AG09319 (cell line): ENCODE measurements at regions not wholly inside any gene's neighbourhood (a gene's known extent, or its start where the extent isn't known, plus 50 kb on each side); places are given as distances from the start of the nearest gene placed in this dataset.

ENCODE experiments used
- DNase-seq: peaks from one replicate; pipeline ENCODE4 v3.0.0-alpha.2; 2010; ENCODE audit warnings: low read depth; ENCODE audit errors: extremely low read depth
- TF ChIP-seq, protein P1 (sequence below): IDR thresholded peaks from 2 replicates; pipeline ENCODE4 v1.5.1; 2011; ENCODE audit warnings: low read depth, mild to moderate bottlenecking, inconsistent platforms, low read length, moderate library complexity

DNA sequence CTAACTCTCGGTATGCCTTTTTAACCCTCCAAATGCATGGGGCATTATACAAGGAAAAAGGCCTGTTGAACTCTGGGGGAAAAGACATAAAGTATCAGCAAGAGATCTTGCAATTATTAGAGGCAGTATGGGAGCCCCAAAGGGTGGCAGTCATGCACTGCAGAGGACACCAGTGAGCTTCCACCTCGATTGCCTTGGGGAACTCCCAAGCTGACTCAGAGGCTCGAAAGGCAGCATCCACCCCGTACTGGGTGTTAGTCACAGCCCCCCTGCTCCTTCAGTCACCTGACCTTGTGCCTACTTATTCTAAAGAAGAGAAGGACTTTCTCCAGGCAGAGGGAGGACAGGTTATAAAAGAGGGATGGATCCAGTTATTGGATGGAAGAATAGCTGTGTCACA is 781.4 kb upstream of the TMEM132C start:
- TF ChIP-seq, protein P1, sequence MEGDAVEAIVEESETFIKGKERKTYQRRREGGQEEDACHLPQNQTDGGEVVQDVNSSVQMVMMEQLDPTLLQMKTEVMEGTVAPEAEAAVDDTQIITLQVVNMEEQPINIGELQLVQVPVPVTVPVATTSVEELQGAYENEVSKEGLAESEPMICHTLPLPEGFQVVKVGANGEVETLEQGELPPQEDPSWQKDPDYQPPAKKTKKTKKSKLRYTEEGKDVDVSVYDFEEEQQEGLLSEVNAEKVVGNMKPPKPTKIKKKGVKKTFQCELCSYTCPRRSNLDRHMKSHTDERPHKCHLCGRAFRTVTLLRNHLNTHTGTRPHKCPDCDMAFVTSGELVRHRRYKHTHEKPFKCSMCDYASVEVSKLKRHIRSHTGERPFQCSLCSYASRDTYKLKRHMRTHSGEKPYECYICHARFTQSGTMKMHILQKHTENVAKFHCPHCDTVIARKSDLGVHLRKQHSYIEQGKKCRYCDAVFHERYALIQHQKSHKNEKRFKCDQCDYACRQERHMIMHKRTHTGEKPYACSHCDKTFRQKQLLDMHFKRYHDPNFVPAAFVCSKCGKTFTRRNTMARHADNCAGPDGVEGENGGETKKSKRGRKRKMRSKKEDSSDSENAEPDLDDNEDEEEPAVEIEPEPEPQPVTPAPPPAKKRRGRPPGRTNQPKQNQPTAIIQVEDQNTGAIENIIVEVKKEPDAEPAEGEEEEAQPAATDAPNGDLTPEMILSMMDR = peak; percentile 53
- DNase-seq = peak; percentile 69

DNA sequence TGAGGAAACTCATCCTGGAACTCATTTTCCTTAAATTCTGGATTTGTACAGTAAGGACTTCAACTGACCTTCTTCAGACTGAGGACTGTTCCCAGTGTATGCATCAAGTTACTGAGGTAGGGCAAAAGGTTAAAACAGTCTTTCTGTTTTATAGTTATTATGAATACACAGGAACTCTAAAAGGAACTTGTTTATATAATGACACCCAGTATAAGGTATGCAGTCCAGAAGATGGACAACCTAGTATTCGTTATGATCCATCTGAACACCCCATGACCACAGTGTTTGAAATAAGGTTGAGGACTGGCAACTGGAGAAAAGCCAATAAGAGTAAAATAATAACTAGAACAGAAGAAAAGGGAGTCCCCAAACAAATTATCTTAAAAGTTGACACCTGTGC is 779.9 kb upstream of the TMEM132C start:
- DNase-seq = no peak
- TF ChIP-seq, protein P1 = no peak

DNA sequence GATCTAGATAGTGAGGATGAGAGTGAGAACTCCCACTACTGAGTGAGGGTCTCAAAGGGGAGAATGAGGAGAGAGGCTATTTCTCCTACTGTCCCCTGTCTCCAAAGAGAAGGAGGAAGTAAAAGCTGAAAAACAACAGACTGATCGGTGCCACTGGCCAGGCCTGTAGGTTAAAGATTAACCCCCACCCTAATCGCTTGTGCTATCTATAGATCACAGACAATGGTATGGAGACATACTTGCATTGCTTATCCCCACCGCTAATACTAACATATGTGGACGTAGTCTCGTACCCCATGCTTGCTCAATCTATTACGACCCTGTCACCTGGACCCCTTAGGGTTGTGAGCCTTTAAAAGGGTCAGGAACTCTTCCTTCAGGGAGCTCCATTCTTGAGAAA is 777.9 kb upstream of the TMEM132C start:
- no peak for DNase-seq
- TF ChIP-seq, protein P1 = no peak

DNA sequence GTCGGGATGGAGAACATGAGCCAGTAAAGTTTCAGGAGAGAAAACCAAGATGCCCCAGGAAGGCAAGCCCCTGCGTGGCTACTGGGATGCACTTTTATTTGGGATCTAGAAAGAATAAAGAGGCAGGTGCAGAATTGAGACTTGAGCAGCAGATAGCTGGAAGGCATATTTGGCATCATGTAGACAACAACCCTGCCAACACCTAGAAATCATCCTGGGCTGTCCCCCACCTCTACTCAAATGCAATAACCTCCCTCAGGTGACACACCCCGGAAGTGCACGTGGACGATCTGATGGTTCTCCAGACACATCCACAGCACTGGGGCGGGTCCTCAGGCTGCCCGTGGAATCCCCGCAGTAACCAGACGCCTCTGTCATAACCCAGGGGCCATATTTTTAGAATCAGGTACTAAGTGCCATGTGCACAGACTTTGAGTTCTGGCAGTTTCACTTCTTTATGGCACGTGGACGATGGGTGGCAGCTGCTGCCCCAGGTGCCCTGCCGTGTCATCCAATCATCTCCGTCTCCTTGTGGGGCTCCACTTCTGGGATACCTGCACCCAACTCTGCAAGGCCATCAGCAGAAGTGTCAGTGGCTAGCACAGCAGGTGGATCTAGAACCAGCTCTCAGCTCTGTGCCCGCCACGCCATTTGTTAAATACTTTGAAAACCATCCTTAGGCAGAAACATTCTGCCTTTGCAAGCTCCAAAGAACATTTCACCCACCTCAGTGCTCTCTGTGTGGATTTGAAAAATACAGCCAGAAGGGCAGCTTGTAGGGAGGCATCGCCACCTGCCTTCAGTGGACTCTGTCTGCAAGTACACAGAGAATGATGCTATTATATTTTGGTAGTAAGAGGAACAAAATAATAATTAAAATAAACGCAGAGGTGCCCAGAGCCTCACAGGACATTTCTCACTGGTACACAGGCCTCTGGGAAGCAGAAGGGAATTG is 771.7 kb upstream of the TMEM132C start:
- TF ChIP-seq, protein P1 = no peak
- DNase-seq = no peak

DNA sequence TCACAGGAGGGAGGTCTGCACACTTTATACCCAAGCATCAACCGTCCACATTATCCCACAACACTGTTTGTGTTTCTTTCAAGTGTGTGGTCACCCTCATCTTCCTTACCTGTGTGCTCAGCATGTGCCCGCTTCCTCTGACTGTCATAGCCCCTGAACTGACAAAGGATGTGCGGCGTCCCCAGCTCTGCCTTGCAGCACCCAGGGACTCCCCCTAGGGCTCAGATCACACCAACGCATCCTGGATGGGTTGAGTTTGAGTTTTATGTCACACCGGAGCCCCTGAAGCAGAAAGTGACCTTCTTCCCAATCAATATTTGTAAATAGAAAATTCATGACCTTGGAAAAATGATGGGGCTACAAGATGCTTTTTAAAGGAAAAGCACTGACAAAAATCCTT is 770.7 kb upstream of the TMEM132C start:
- TF ChIP-seq, protein P1 = no peak
- no peak for DNase-seq

DNA sequence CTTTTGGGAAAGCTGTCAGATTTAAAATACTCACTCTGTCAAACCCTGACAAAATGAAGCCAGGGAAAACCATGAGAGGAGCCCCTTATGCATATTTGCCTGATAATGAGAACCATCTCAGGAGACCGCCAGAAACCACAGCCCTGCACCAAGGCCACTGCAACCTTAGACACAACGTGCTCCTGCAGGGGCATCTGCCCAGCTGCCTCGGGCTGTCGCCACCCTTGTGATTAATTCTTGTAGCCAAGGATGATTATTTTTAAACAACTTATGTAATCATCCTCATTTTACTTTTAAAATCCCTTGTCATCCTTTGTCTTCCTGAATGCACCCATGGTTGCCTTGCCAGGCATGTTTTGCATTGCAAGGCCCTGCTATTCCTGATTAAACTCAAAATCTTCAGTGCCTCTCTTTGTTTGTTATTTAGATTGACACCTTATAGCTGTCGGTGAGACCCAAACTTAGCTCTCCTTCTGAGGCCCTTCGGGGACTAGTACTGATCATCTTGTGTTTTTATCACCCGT is 766.4 kb upstream of the TMEM132C start:
- TF ChIP-seq, protein P1 = no peak

DNA sequence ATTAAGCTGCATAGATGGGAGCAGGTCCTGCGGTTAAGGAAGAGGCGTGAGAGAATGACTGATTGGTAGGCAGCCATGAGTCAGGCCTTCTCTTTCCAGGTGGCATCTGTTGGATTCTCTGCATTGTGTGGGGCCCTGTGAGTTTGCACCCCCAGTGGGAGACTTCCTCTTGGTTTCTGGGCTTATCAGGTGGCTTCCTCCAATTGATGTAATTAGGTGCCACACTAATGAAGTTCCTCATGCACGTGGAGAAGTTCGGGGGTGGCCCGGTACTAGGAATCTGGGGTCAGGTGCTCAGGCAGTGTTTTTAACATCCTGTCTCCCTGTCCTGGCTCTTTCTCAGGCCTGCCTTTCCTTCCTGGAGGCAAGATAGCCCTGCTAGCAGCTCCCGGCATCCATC is 765.1 kb upstream of the TMEM132C start:
- TF ChIP-seq, protein P1 = no peak

More for the DNA sequence above, 766.4 kb upstream of the TMEM132C start:
- DNase-seq = no peak

More for the DNA sequence above, 765.1 kb upstream of the TMEM132C start:
- DNase-seq = no peak
